Esophagus mucosa (tissue), 1 donor: ENCODE measurements at regions not wholly inside any gene's neighbourhood (a gene's known extent, or its start where the extent isn't known, plus 50 kb on each side); places are given as distances from the start of the nearest gene placed in this dataset.
"Not testable (repeated sequence)": the region's sequence is repeated elsewhere in the genome, so short reads cannot be mapped to it uniquely, and the experiment has no call there.

Experiments used
- ATAC-seq: fragments of 200-7000 bp; cut with Tn5 transposase; one replicate; pipeline ENCODE4 v1.9.1; 2020
- donor health status: DM: yes; HTN: yes; CAD: no.

GRCh38 chr2:114066186-114066747, 176.4 kb downstream of the ACTR3 start:
- ATAC-seq, result no peak

- ATAC-seq, result no peak
These were observed 178.5 kb downstream of the ACTR3 start for GRCh38 chr2:114068438-114068837.

GRCh38 chr2:114076961-114077360, 187.1 kb downstream of the ACTR3 start:
- no peak for ATAC-seq

DNA sequence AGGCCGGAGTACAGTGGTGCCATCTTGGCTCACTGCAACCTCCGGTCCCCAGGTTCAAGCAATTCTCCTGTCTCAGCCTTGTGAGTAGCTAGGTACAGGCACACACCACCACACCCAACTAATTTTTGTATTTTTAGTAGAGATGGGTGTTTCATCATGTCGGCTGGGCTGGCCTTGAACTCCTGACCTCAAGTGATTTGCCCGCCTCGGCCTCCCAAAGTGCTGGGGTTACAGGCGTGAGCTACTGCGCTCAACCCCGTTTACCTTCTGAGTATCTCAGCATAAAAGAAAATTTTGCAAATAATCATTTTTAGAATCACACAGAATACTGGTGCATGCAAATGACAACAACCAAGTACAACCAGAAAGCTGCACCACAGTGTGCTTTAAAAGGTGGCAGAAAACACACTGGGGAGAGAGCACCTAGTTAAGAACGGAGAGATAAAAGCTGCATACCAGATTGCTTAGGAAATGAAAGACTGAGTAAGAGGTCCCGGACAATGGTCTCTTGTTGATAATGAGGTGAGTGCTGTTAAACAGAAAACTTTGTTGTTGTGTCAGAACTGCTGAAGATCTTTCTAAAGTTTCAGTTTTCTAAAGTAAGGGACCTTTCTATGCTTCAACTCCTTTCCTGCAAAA, 189.6 kb downstream of the ACTR3 start:
- ATAC-seq, result no peak

GRCh38 chr2:114082731-114083433, 193.0 kb downstream of the ACTR3 start:
- ATAC-seq, result no peak

DNA sequence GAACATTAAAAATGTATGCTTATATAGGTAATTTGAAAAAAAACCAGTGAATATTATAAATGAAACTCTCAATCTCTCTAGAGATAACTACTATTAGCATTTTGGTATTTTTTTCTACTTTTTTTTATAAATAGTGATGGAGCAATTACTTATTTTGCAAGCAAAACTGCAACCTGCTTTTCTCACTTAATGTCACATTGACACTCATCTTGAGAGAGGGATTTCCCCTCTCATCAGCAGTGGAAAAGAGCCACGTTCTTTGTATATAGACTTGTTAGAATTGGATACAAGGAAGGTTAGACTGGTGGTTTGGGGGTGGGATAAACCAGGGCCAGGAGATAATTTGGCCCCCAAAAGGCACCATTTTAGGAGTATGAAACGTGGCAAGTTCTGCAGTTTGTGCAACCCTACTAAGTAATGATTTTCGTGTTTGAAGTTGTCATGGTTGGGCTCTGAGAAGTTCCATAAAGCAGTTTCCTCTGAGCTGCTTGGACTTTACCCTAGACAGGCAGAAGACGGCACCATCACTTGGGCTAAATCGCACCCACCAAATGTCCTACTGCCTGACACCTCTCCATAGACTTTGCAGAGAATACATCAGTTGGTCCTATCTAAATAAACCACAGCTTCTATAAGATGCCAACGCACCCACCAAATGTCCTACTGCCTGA, 194.0 kb downstream of the ACTR3 start:
- ATAC-seq, result no peak

GRCh38 chr2:114085238-114085637, 195.3 kb downstream of the ACTR3 start:
- no peak for ATAC-seq

- ATAC-seq, result no peak
These were observed 196.1 kb downstream of the ACTR3 start for GRCh38 chr2:114085992-114086391.

DNA sequence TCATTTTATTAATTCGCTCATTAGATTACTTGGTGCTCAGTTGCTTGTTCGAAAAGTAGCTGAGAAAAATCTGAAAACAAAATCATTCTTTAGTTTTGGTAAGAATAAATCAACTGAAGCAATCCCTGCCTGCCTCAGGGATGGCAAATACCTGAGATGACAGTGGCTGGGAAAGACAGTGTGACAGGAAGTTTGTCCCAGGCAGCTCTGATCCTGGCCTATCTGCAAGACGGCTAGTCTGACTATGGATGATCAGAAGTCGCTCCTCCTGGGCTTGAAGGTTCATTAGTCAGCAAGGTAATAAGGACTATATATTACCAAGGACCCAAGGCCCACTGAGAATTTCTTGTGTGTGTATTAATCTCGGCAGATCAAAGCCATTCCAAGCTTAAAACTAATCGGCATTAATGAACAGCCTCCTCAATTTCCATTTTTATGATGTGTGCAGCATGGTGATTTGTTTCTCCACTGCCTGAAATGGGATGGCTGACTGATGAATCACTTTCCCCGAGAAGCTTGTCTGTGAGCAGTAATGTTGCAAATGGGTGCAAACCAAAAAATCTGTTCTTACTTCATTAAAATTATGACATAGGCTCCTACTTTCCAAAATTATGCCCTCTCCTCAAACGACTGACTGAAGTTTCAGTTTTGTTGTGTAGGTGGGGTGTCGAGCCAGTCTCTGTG, 199.9 kb downstream of the ACTR3 start:
- ATAC-seq, result no peak

- ATAC-seq, result no peak
These were observed 201.1 kb downstream of the ACTR3 start for GRCh38 chr2:114091010-114091409.

DNA sequence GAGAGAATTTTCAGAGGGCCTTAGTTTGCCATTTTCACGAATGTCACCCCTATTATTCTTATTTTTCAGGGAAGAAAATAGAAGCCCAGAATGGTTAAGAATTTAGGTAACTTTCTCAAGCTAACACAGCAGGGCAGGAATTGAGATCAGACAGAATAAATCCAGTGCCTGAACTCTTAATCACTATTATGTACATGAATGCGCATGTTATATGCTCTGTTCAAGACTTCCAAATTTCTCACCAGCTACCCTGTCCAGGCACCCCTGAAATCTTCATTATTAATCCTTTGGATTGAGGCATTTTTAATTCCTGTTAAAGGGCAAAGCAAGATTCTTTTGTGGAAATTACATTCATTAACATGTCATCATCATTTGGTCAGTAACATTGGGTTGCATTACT, 218.4 kb downstream of the ACTR3 start:
- ATAC-seq, result no peak

DNA sequence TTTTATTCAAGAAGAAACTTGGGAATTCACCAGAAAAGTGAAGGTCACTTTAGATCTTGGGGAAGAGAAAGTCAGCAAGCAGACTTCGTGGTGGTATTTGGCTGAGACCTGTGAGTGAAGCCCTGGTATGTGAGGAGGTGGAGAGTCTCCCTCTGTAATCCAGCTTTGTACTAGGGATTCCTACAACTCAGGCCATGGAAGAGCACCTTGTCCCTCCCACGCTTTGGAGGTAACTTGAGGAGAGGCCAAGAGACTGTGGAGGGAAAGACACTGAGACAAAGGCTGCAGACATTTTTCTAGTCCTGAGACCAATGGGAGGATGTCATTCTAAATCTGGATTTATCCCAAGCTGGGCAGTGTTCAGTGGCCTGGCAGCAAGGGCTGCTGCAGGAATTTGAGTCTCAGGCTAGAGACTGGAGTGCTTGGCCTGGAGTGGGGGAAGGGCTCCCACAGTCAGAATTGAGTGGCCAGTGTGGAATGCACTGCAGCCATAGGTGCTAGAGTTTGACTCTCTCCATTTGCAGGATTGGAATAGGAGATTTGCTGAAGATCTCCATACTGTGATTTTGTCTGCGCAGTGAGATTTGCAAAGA, 219.0 kb downstream of the ACTR3 start:
- ATAC-seq, result no peak

DNA sequence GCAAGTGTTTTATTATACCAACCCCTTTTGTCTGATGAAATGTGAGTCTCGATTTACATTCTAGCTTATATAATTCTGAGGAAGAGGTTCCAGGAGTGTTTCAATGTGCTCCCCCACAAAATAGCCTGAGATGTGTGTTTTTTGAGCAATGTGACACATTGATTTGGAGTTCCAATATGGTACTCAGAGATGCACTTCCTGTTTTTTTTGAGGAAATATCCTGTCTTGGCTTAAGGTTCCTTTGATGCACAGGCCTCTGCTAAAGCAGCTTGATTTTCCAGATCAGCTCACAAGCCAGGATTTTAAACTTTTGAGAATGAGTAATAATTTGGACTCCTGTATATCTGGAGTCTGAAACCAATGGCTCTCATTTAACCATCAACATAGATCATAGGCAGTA, 221.4 kb downstream of the ACTR3 start:
- ATAC-seq, result no peak

GRCh38 chr2:114113518-114113917, 223.6 kb downstream of the ACTR3 start:
- ATAC-seq, result no peak

GRCh38 chr2:114118088-114118487, 228.2 kb downstream of the ACTR3 start:
- ATAC-seq, result no peak

GRCh38 chr2:114119862-114120261, 230.0 kb downstream of the ACTR3 start:
- ATAC-seq, result no peak

GRCh38 chr2:114122930-114123329, 233.0 kb downstream of the ACTR3 start:
- ATAC-seq, result no peak

GRCh38 chr2:114123925-114124324, 234.0 kb downstream of the ACTR3 start:
- no peak for ATAC-seq

- ATAC-seq, result no peak
These were observed 237.5 kb downstream of the ACTR3 start for GRCh38 chr2:114127372-114127771.

DNA sequence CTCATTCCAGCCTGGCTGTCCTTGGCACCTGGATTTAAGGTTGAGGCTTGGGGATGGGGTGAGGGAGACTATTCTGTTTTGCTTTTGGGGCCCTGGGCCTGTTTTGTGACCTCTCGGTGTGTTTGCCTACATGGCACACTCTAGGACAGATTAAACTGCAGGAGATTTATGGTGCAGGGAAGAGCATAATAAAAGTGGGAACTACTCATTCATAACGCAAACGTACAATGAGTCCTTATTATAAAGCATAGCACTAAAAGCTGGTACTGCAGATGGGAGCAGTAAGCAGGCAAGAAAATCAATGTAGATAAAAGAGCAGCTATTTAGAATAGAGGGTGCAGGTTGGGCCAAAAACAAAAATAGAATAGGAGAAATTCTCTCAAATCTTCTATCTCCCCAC, 238.4 kb downstream of the ACTR3 start:
- ATAC-seq, result no peak

DNA sequence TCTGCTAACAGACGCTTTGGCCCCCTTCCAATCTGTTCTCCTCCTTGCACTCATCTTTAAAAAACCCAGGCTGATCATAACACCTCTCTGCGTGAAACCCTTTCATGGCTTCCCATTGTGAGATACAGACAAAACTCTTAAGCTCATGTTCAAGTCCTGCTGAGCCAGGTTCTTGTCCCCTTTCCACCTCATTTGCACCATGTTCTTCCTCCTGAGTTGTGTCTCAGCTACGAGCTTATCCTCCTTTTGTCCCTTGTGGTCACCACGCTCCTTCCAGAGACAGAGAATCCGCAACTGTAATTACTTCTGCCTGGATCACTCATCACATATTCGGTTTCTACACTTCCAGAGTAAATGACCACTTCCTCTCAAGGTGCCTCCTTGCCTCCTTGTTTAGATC, 238.8 kb downstream of the ACTR3 start:
- no peak for ATAC-seq

GRCh38 chr2:114132050-114132449, 242.2 kb downstream of the ACTR3 start:
- ATAC-seq, result not testable (repeated sequence)

DNA sequence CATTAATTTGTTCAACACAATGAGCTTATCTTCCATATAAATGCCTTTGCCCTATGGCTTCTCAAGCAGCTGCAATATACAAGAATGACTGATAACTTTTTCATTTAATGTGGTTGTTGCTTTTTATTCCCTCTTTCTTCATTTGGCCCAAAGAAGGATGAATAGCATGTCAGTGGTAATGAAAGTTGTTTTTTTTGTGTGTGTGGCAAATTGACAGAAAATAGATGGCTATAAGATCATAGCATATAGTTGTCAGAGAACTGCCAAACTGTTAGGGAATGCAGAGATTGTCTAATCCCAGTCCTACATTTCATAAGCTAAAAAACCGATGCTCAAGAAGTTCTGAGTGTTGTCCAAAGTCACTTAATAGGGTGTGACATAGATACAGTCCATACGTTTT, 244.3 kb downstream of the ACTR3 start:
- no peak for ATAC-seq
